SK-N-SH treated with all-trans-retinoic acid at 6 μM for 48 hours (cell line): ENCODE measurements at regions not wholly inside any gene's neighbourhood (a gene's known extent, or its start where the extent isn't known, plus 50 kb on each side); places are given as distances from the start of the nearest gene placed in this dataset.

ENCODE experiments used
- ATAC-seq: fragments of 200-7000 bp; cut with Tn5 transposase; 3 replicates; pipeline ENCODE4 v1.9.1; 2020; ENCODE audit warnings: mild to moderate bottlenecking, moderate library complexity
- BACH2 ChIP-seq: fragments of 250-450 bp; sonication (Bioruptor Pico); IDR thresholded peaks from 2 replicates; pipeline ENCODE4 v1.9.0; 2021; ENCODE audit warnings: mild to moderate bottlenecking, borderline replicate concordance
- CREB5 ChIP-seq: fragments of 250-450 bp; sonication (Bioruptor Pico); IDR thresholded peaks from 2 replicates; pipeline ENCODE4 v1.5.1; 2020; ENCODE audit warnings: low read depth, mild to moderate bottlenecking, moderate library complexity
- CSRNP3 ChIP-seq: fragments of 250-450 bp; sonication (Bioruptor Pico); IDR thresholded peaks from 2 replicates; pipeline ENCODE4 v1.5.1; 2021; ENCODE audit warnings: mild to moderate bottlenecking, moderate library complexity
- ESRRG ChIP-seq: fragments of 250-450 bp; sonication (Bioruptor Pico); IDR thresholded peaks from 2 replicates; pipeline ENCODE4 v1.6.1; 2021; ENCODE audit warnings: mild to moderate bottlenecking
- GLIS3 ChIP-seq: fragments of 250-450 bp; sonication (Bioruptor Pico); IDR thresholded peaks from 2 replicates; pipeline ENCODE4 v1.5.0; 2020; ENCODE audit warnings: mild to moderate bottlenecking, moderate library complexity
- ISL1 ChIP-seq: fragments of 250-450 bp; sonication (Bioruptor Pico); IDR thresholded peaks from 2 replicates; pipeline ENCODE4 v2.1.2; 2022; ENCODE audit warnings: mild to moderate bottlenecking, moderate library complexity
- OSR1 ChIP-seq: fragments of 250-450 bp; sonication (Bioruptor Pico); IDR thresholded peaks from 2 replicates; pipeline ENCODE4 v1.8.0; 2022; ENCODE audit warnings: moderate library complexity, mild to moderate bottlenecking, inconsistent platforms
- POU6F1 ChIP-seq: fragments of 250-450 bp; sonication (Bioruptor Pico); IDR thresholded peaks from 2 replicates; pipeline ENCODE4 v1.8.0; 2021; ENCODE audit warnings: low read depth, mild to moderate bottlenecking, moderate library complexity, borderline replicate concordance
- PPARA ChIP-seq: fragments of 250-450 bp; sonication (Bioruptor Pico); IDR thresholded peaks from 2 replicates; pipeline ENCODE4 v1.5.0; 2020; ENCODE audit warnings: mild to moderate bottlenecking, borderline replicate concordance
- SNAI2 ChIP-seq: fragments of 250-450 bp; sonication (Bioruptor Pico); IDR thresholded peaks from 2 replicates; pipeline ENCODE4 v1.5.0; 2020; ENCODE audit warnings: mild to moderate bottlenecking, moderate library complexity
- TCF4 ChIP-seq: fragments of 250-450 bp; sonication (Bioruptor Pico); IDR thresholded peaks from 2 replicates; pipeline ENCODE4 v1.8.0; 2021; ENCODE audit warnings: mild to moderate bottlenecking, moderate library complexity, borderline replicate concordance
- TOX ChIP-seq: fragments of 250-450 bp; sonication (Bioruptor Pico); IDR thresholded peaks from 2 replicates; pipeline ENCODE4 v1.8.0; 2021; ENCODE audit warnings: mild to moderate bottlenecking, moderate library complexity, borderline replicate concordance
- TSHZ2 ChIP-seq: fragments of 250-450 bp; sonication (Bioruptor Pico); IDR thresholded peaks from 2 replicates; pipeline ENCODE4 v1.5.0; 2020; ENCODE audit warnings: mild to moderate bottlenecking, moderate library complexity
- ZC3H10 ChIP-seq: fragments of 250-450 bp; sonication (Bioruptor Pico); IDR thresholded peaks from 2 replicates; pipeline ENCODE4 v1.5.1; 2021; ENCODE audit warnings: mild to moderate bottlenecking, moderate library complexity
- ZFP30 ChIP-seq: fragments of 450-650 bp; formaldehyde crosslinking; IDR thresholded peaks from 2 replicates; pipeline ENCODE4 v1.5.0; 2022; ENCODE audit warnings: mild to moderate bottlenecking, moderate library complexity
- ZNF70 ChIP-seq: fragments of 450-650 bp; formaldehyde crosslinking; IDR thresholded peaks from 2 replicates; pipeline ENCODE4 v1.5.0; 2020; ENCODE audit warnings: mild to moderate bottlenecking, moderate library complexity
- ZNF8 ChIP-seq: fragments of 450-650 bp; formaldehyde crosslinking; IDR thresholded peaks from 2 replicates; pipeline ENCODE4 v1.5.0; 2020; ENCODE audit warnings: mild to moderate bottlenecking, moderate library complexity

- TF ChIP-seq ISL1 (no peak), CREB5 (CRISPR knock-in tag) (no peak), OSR1 (CRISPR knock-in tag) (no peak), TCF4 (CRISPR knock-in tag) (no peak), ZNF70 (CRISPR knock-in tag) (no peak), TOX (CRISPR knock-in tag) (no peak), PPARA (CRISPR knock-in tag) (no peak)
- TF ChIP-seq, all 23 proteins: peak for 0
- no peak for ATAC-seq
Measured at GRCh38 chr6:20284672-20285071, 72.4 kb upstream of the MBOAT1 start.

- ATAC-seq, result no peak
- TF ChIP-seq ZFP30 (CRISPR knock-in tag) (no peak), ZNF8 (CRISPR knock-in tag) (peak; percentile 38; the same call in 1 of the 2 replicates), ZNF70 (CRISPR knock-in tag) (no peak), CSRNP3 (CRISPR knock-in tag) (no peak), ZC3H10 (no peak), POU6F1 (CRISPR knock-in tag) (no peak)
Measured at GRCh38 chr6:20286968-20287565, 74.8 kb upstream of the MBOAT1 start.

GRCh38 chr6:20291764-20292580, 79.7 kb upstream of the MBOAT1 start:
- no peak for TF ChIP-seq PPARA (CRISPR knock-in tag)
- no peak for TF ChIP-seq TCF4 (CRISPR knock-in tag)
- no peak for TF ChIP-seq ZFP30 (CRISPR knock-in tag)
- no peak for TF ChIP-seq GLIS3
- TF ChIP-seq ESRRG (CRISPR knock-in tag), result no peak
- no peak for TF ChIP-seq SNAI2 (CRISPR knock-in tag)
- no peak for TF ChIP-seq ZNF70 (CRISPR knock-in tag)
- TF ChIP-seq CREB5 (CRISPR knock-in tag), result no peak
- peak; percentile 99 for ATAC-seq

GRCh38 chr6:20292905-20293304, 80.6 kb upstream of the MBOAT1 start:
- TF ChIP-seq ZNF8 (CRISPR knock-in tag) (no peak), OSR1 (CRISPR knock-in tag) (no peak), ZFP30 (CRISPR knock-in tag) (no peak), CSRNP3 (CRISPR knock-in tag) (no peak), POU6F1 (CRISPR knock-in tag) (no peak), TSHZ2 (no peak), BACH2 (CRISPR knock-in tag) (no peak)
- no peak for ATAC-seq
